ENCODE measurements at regions not wholly inside any gene's neighbourhood (a gene's known extent, or its start where the extent isn't known, plus 50 kb on each side); places are given as distances from the start of the nearest gene placed in this dataset.
"Not testable (repeated sequence)": the region's sequence is repeated elsewhere in the genome, so short reads cannot be mapped to it uniquely, and the experiment has no call there.

DNA sequence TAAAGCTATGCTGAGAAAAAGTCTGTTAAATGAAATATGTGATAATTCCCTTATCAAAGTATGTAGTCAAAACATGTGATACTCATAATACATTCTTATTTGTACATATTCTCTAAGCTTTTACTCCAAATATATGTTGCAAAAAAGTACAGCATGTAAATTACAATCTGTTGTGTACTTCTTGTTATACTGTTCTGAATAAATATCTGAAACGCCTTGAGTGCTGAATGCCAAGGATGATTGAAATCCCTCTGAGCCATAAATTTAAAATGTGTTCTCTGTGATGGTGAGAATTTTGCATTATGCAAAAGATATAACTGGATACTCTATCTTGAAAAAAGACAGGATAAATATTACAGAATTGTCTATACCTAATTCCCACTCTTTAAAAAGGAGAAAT, 1128.0 kb downstream of the STPG2 start:
- DNase-seq: no peak
- in situ Hi-C loops (cut with HindIII; ENCODE audit: low pct_ligation_motif_present, low pct_unique_long_range_greater_than_20kb, low sequenced_read_pairs): no loop called here

DNA sequence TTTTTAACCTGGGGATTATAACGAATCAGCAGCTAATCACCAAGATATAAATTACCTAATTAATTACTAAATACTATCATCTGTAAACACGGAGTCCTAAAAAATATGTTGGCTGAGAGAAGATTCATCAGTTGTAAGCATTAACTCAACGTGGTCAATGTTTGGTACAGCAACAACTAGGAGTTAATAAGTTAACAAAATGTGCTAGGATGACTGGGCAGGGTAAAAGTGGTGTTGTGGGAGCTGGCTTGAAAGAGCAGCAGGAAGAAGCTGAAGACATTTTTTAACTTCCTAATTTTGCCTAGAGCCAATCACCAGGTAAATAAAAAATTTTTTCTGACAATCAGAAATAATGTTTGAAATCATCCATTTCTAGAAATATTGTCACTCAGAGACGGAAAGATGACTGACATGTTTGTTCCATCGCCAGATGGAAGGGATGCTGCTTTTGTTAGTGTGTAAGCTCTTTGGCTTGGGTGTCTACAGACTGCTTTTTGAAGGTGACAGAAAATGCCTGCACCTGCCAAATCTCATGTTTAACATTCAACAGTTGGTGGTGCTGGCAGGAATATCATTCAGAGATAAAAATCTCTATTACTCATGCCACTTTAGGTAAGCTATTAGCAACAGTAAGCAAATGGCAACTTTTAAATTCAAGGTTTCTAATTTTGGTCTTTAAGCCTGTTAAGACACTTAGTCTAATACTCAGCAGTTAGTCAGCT, 1126.9 kb downstream of the STPG2 start:
- DNase-seq: peak; percentile 7
- in situ Hi-C loops (cut with HindIII; ENCODE audit: low pct_ligation_motif_present, low pct_unique_long_range_greater_than_20kb, low sequenced_read_pairs): no loop called here

DNA sequence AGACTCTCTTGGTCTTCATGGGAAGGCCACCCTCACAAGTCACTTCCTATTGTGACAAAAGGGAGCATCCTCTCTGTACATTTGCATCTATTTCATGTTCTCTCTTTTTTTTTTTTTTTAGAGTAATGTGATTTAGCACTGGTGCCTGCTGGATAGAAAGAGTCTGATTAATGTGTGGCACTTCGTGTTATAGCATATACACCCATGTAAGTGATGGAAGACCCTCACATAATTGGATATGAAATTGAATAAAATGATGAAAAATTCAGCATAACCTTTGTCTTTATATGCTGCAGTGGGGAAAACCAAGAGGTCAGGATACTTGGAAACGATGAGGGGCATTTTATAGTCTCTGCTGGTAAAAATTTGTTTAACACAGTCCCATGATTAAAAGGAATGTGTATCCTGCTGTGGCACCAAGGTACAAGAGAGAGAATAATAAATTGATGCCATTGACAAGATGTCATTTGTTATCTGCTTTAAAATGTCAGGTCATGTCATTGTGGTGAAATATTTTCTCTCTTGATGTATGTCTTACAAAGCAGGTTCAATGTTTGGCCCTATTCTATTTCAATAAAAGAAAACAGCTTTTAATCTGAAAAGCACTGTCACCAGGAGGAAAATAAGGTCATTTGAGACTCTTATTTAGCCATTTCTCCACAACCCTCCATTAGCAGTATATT, 1115.4 kb downstream of the STPG2 start:
- in situ Hi-C loops (cut with HindIII; ENCODE audit: low pct_ligation_motif_present, low pct_unique_long_range_greater_than_20kb, low sequenced_read_pairs): no loop called here
- DNase-seq: no peak

DNA sequence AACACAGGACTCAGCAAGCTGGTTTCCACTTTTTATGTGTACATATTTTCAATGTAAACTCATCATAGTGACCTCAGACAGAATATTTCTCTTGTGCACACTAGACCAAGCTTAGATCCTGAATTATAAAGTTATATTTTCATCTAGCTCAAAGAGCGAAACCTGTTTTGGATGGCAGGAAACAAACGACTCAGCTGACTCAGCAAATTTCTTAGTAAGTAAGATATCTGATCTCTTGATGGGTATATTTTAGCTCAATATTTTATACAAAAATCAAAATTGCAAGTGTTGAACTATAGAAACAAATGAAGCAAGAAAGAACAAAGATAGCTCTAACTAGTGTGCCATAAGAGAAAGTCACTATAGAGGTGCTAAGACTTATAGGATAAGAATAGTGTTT, 1114.5 kb downstream of the STPG2 start:
- in situ Hi-C loops (cut with HindIII; ENCODE audit: low pct_ligation_motif_present, low pct_unique_long_range_greater_than_20kb, low sequenced_read_pairs): no loop called here
- no peak for DNase-seq

DNA sequence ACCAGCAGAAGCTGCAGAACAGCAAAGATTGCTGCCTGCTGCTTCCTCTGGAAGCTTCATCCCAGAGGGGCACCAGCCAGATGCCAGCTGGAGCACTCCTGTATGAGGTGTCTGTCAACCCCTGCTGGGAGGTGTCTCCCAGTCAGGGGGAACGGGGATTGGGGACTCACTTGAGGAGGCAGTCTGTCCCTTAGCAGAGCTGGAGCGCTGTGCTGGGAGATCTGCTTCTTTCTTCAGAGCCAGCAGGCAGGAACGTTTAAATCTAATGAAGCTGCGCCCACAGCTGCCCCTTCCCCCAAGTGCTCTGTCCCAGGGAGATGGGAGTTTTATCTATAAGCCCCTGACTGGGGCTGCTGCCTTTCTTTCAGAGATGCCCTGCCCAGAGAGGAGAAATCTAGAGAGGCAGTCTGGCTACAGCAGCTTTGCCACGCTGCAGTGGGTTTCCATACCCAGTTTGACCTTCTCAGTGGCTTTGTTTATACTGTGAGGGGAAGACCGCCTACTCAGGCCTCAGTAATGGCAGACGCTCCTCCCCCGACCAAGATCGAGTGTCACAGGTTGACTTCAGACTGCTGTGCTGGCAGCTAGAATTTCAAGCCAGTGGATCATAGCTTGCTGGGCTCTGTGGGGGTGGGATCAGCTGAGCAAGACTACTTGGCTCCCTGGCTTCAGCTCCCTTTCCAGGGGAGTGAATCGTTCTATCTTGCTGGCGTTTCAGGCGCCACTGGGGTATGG, 1105.7 kb downstream of the STPG2 start:
- in situ Hi-C loops (cut with HindIII; ENCODE audit: low pct_ligation_motif_present, low pct_unique_long_range_greater_than_20kb, low sequenced_read_pairs); DNase-seq: not testable (repeated sequence)

DNA sequence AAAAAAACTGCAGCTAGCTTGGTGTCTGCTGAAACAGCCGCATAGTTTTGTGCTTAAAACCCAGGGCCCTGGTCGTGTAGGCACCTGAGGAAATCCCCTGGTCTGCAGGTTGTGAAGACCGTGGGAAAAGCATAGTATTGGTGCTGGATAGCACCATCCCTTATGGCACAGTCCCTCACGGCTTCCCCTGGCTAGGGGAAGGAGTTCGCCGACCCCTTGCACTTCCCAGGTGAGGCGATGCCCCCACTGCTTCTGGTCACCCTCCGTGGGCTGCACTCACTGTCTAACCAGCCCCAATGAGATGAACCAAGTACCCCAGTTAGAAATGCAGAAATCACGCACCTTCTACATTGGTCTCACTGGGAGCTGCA, 1105.1 kb downstream of the STPG2 start:
- DNase-seq: no peak
- in situ Hi-C loops (cut with HindIII; ENCODE audit: low pct_ligation_motif_present, low pct_unique_long_range_greater_than_20kb, low sequenced_read_pairs): no loop called here

DNA sequence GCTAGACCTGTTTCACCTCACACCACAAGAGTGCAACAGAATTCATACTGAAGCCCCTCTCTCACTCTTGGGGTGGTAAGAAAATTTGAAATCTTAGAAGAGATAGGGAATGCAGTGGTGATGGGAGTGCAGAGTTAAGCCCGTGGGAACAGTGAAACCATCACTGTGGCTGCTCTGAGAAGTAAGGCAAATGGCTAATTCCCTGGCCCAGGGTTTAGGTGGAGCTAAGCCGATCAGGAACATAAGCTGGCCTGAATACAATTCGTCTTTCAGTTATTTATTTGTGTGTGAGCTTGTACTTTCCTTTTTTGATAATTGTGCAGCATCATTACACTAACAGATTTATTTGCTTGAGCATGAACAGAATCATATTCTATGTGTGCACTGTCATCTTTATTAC, 1070.6 kb downstream of the STPG2 start:
- in situ Hi-C loops (cut with HindIII; ENCODE audit: low pct_ligation_motif_present, low pct_unique_long_range_greater_than_20kb, low sequenced_read_pairs): no loop called here

DNA sequence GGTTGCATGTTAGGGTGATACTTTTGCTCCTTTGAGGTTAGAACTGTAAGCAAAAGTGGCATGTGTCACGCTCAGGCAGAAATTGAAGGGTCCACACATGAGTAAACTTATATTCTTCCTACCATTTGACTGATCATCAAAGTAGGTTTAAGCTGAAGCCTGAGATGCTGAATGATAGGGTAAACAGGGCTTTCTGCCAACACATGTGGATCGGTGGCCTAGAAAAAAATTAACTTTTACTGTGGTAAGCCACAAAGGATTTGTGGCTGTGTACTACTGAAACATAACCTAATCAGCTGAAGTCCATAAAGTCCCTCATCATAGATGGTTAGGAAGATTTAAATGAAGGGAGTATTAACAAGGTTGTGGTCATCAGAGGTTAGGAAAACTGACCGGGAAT, 1070.1 kb downstream of the STPG2 start:
- in situ Hi-C loops (cut with HindIII; ENCODE audit: low pct_ligation_motif_present, low pct_unique_long_range_greater_than_20kb, low sequenced_read_pairs): no loop called here
- DNase-seq: no peak

More for the DNA sequence above, 1070.6 kb downstream of the STPG2 start:
- DNase-seq: no peak

DNA sequence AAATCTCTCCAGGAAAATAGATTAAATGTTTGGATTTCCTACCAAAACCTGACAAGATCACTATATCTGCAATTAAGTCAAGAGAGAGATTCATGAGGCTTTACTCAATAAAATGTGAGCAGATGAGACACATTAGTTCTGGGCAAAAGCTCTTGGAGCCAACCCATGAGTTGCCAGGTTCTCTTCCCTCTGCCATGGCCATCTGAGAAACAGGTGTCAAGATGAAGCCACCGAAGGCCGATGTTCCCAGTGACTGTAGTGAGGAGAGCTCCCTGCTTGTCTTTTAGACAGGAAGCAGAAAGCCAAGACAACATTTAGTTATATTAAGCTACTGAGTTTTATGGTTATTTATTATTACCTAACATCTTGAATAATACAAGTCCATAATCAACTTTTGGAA, 1068.7 kb downstream of the STPG2 start:
- no peak for DNase-seq
- in situ Hi-C loops (cut with HindIII; ENCODE audit: low pct_ligation_motif_present, low pct_unique_long_range_greater_than_20kb, low sequenced_read_pairs): no loop called here

DNA sequence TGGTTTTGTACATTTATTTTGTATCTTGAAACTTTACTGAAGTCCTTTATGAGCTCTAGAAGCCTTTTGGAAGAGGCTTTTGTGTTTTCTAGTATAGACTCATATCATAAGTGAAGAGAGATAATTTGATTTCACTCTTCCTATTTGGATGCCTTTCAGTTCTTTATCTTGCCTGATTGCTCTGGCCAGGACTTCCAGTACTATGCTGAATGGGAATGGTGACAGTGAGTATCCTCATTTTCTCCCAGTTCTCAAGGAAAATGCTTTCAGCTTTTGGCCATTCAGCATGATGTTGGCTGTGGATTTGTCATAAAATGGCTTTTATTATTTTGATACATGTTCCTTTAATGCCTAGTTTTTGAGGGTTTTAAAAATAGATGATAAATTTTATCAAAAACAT, 1061.3 kb downstream of the STPG2 start:
- in situ Hi-C loops (cut with HindIII; ENCODE audit: low pct_ligation_motif_present, low pct_unique_long_range_greater_than_20kb, low sequenced_read_pairs): no loop called here
- no peak for DNase-seq

DNA sequence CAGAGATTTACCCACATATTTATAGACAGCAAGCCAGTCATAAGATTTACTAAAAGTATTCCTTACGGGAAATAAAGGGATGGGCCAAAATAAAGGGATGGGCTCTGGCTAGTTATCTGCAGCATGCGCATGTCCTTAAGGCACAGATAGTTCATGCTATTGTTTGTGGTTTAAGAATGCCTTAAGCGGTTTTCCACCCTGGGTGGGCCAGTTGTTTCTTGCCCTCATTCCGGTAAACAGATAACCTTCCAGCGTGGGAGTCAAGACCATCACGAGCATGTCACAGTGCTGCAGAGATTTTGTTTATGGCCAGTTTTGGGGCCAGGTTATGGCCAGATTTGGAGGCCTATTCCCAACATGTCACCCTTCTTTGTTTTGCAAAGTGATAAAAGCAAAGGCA, 1046.2 kb downstream of the STPG2 start:
- in situ Hi-C loops (cut with HindIII; ENCODE audit: low pct_ligation_motif_present, low pct_unique_long_range_greater_than_20kb, low sequenced_read_pairs); DNase-seq: not testable (repeated sequence)

DNA sequence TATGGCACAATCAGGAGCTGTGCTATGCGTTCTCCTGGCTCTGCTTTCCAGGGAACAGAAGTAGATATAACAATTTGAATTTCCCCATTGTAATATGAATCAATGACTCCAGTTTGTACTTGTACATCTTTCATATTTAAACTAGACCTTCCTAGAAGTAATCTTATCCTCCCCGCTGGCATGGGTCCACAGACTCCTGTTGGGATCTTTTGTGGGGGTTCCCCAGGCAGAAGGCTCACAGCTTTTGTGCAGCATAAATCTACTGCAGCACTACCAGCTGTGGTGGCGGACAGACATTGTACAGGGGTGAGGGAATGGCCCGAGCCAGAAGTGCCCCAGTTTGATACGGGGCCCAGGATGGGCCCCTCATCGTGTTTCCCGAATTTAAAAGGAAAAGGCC, 1042.1 kb downstream of the STPG2 start:
- in situ Hi-C loops (cut with HindIII; ENCODE audit: low pct_ligation_motif_present, low pct_unique_long_range_greater_than_20kb, low sequenced_read_pairs); DNase-seq: not testable (repeated sequence)

DNA sequence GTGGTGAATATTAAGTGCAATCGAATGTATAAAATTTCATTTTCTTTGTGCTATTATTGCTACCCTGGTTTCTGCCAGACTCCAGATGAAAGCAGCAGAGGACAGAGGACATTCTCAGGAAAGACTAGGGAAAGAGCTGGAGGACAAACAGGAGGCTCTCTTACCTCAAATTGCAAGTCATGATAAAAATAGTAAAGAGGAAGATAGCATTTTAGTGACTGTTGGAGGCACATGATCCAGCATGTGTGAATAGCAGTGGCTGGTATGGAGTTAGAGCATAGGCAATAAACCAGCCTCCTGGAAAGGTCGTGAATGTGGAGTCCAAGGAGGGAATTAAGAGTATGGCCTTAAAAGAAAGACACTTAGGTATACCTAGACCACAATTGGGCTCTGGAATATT, 1040.0 kb downstream of the STPG2 start:
- no peak for DNase-seq
- in situ Hi-C loops (cut with HindIII; ENCODE audit: low pct_ligation_motif_present, low pct_unique_long_range_greater_than_20kb, low sequenced_read_pairs): no loop called here

DNA sequence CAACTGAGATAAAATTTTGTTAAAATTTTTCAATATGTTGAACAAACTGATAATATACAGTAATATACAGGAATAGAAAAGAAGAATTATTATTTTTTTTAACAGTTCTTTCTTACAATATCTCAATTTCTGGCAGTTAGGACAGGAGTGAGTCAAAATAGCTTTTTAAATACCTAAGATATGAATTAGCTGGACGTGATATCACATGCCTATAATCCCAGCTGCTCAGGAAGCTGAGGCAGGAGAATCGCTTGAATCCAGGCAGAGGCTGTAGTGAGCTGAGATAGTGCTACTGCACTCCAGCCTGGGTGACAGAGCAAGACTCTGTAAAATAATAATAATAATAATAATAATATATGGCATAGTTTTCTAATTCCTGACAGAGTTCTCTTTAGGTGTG, 1039.3 kb downstream of the STPG2 start:
- in situ Hi-C loops (cut with HindIII; ENCODE audit: low pct_ligation_motif_present, low pct_unique_long_range_greater_than_20kb, low sequenced_read_pairs): no loop called here
- DNase-seq: no peak

DNA sequence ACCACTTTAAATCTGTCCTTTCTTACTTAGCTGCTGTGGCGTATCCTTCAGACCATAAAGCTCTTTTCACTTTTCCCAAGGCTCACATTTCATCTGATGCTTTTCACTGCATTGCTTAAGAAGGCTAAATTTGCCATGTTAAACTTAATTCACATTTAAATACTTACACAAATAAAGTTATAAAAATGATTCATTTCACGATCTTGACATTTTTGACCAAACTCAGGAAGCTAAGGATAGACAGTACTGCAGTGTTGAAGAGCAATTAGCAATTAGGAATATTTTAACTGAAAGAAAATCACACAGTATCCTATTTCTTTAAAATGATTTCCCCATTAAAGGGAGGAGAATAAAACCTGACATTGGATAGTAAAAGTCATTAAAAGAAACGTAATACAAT, 1038.6 kb downstream of the STPG2 start:
- DNase-seq: no peak
- in situ Hi-C loops (cut with HindIII; ENCODE audit: low pct_ligation_motif_present, low pct_unique_long_range_greater_than_20kb, low sequenced_read_pairs): no loop called here

DNA sequence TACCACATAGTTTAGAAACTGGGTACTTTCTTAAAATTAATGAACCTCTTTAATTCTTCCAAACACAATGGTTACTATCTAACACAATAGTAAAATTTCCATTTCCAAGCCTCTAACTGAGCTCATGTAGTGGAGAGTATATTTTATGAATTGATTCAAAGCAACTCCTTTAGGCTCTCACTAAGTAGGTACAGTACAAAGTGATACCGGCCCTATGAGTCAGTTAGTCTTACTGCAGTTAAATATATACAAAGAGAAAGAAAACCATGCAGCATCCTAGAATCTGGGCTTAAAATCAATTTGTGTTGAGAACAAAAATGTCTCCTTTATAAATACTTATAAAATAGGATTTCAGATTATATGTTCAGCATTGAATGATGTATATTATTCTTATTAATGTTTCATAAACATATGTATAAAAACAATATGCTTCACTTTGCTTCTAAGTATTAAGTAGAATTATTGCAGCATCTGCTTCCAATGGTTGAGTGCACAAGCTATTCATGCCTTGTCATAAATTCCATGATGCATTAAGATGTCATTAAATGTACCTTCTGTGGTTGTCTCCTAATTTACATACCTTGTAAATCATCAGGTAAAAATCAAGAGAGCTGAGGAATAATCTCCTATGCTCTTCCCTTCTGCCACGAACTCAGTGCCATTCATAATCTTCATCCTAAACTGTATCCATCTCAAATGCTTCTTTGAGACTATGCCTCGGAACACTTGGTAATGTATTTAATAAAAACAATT, 1037.8 kb downstream of the STPG2 start:
- in situ Hi-C loops (cut with HindIII; ENCODE audit: low pct_ligation_motif_present, low pct_unique_long_range_greater_than_20kb, low sequenced_read_pairs): no loop called here
- DNase-seq: no peak

DNA sequence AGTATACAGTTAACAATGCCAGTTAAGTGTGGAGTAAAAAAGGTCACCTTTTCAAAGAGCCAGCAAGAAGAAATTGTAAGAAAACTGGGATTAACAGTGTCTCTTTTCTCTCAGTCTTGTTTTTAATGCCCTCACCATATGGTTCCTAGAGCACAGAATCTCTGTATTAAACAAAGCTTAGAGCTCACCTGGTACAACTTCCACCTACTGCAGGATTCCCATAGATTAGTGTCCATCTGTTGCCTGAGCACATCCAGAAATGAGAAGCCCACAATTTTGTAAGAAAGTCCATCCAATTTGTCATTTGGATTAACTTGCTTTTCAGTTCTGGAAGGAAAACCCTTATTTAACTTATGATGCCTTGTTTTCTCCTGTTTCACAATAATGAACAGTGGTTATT, 1037.1 kb downstream of the STPG2 start:
- in situ Hi-C loops (cut with HindIII; ENCODE audit: low pct_ligation_motif_present, low pct_unique_long_range_greater_than_20kb, low sequenced_read_pairs): no loop called here
- DNase-seq: no peak

DNA sequence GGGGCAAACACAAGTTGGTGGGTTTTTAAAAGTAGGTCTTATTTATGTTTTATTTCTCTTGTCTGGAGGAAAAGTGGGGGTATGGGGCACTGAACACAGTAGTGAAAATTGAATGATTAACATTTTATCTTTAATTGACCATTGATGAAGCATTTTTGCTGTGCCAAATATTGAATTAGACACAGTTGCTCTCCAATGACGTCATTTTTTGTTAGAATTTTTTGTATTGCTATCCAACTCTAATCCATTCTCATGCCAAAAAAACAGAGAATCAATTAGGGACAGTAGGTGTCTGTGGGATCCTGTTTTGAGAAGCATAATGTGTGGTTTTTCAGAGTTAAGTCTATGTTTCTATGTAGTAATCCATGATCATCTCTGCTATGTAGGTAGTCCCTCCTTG, 1032.8 kb downstream of the STPG2 start:
- in situ Hi-C loops (cut with HindIII; ENCODE audit: low pct_ligation_motif_present, low pct_unique_long_range_greater_than_20kb, low sequenced_read_pairs): no loop called here
- no peak for DNase-seq

DNA sequence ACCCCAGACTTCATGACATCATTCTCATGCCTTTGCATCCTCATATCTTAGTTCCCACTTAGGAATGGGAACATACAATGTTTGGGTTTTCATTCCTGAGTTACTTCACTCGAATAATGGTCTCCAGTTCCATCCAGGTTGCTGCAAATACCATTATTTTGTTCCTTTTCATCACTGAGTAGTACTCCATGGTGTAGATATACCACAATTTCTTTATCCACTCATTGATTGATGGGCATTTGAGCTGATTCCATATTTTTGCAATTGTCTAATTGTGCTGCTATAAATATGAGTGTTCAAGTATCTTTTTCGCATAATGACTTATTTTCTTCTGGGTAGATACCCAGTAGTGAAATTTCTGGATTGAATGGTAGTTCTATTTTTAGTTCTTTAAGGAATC, 1026.8 kb downstream of the STPG2 start:
- in situ Hi-C loops (cut with HindIII; ENCODE audit: low pct_ligation_motif_present, low pct_unique_long_range_greater_than_20kb, low sequenced_read_pairs): no loop called here
- no peak for DNase-seq
